Activated CD4-positive, alpha-beta T cell treated with anti-CD3 and anti-CD28 coated beads, Interleukin-2, amount 50 U/mL, for 48 hours (primary cell): ENCODE measurements at regions not wholly inside any gene's neighbourhood (a gene's known extent, or its start where the extent isn't known, plus 50 kb on each side); places are given as distances from the start of the nearest gene placed in this dataset.
"Not testable (repeated sequence)": the region's sequence is repeated elsewhere in the genome, so short reads cannot be mapped to it uniquely, and the experiment has no call there.

Experiments used
- DNase-seq, 2 experiments: peaks; one replicate each; pipeline ENCODE4 v3.0.0-alpha.2; 2020

GRCh38 chr1:70760154-70760553, 287.5 kb downstream of the PTGER3 start:
- DNase-seq = no peak

GRCh38 chr1:70762386-70762785, 285.2 kb downstream of the PTGER3 start:
- no peak for DNase-seq

GRCh38 chr1:70764747-70765146, 282.9 kb downstream of the PTGER3 start:
- DNase-seq = no peak

- DNase-seq = no peak
Observed at GRCh38 chr1:70767377-70767776, 280.2 kb downstream of the PTGER3 start.

GRCh38 chr1:70768216-70768615, 279.4 kb downstream of the PTGER3 start:
- no peak for DNase-seq

- DNase-seq = no peak
Observed at GRCh38 chr1:70778056-70778762, 269.4 kb downstream of the PTGER3 start.

GRCh38 chr1:70778934-70779333, 268.7 kb downstream of the PTGER3 start:
- no peak for DNase-seq

GRCh38 chr1:70779571-70779970, 268.0 kb downstream of the PTGER3 start:
- no peak for DNase-seq

- DNase-seq = no peak
Observed at GRCh38 chr1:70785287-70785686, 262.3 kb downstream of the PTGER3 start.

GRCh38 chr1:70790232-70790923, 257.2 kb downstream of the PTGER3 start:
- no peak for DNase-seq

- DNase-seq = not testable (repeated sequence)
Observed at GRCh38 chr1:70795064-70795463, 252.6 kb downstream of the PTGER3 start.

GRCh38 chr1:70796298-70796697, 251.3 kb downstream of the PTGER3 start:
- DNase-seq = not testable (repeated sequence)

GRCh38 chr1:70802625-70803024, 245.0 kb downstream of the PTGER3 start:
- not testable (repeated sequence) for DNase-seq

- DNase-seq = no peak
Observed at GRCh38 chr1:70805641-70806040, 242.0 kb downstream of the PTGER3 start.

GRCh38 chr1:70807088-70807664, 240.4 kb downstream of the PTGER3 start:
- no peak for DNase-seq

- DNase-seq = no peak
Observed at GRCh38 chr1:70809069-70809468, 238.5 kb downstream of the PTGER3 start.

GRCh38 chr1:70811815-70812214, 235.8 kb downstream of the PTGER3 start:
- no peak for DNase-seq

GRCh38 chr1:70812442-70813109, 235.0 kb downstream of the PTGER3 start:
- DNase-seq = no peak

- DNase-seq = no peak
Observed at GRCh38 chr1:70818401-70818800, 229.2 kb downstream of the PTGER3 start.

GRCh38 chr1:70819231-70819630, 228.4 kb downstream of the PTGER3 start:
- DNase-seq = no peak

GRCh38 chr1:70819785-70820184, 227.8 kb downstream of the PTGER3 start:
- no peak for DNase-seq

- no peak for DNase-seq
Observed at GRCh38 chr1:70820396-70820795, 227.2 kb downstream of the PTGER3 start.

GRCh38 chr1:70820995-70821394, 226.6 kb downstream of the PTGER3 start:
- DNase-seq = no peak

- no peak for DNase-seq
Observed at GRCh38 chr1:70826428-70826827, 221.2 kb downstream of the PTGER3 start.
